Stimulated activated CD8-positive, alpha-beta memory T cell treated with anti-CD3 and anti-CD28 coated beads, Interleukin-2, amount 100 ng/mL, for 1 hour (primary cell): ENCODE measurements at regions not wholly inside any gene's neighbourhood (a gene's known extent, or its start where the extent isn't known, plus 50 kb on each side); places are given as distances from the start of the nearest gene placed in this dataset.
A peak's percentile ranks its signal among the peaks of the same experiment; 100 is the strongest.
"Not testable (repeated sequence)": the region's sequence is repeated elsewhere in the genome, so short reads cannot be mapped to it uniquely, and the experiment has no call there.

Experiments
- DNase-seq, 2 donors: peaks; one replicate each; pipeline ENCODE4 v3.0.0-alpha.2; 2020; ENCODE audit warnings: low read depth in 2 of 2

- DNase-seq: no peak
These were observed 435.8 kb upstream of the MTPN start for GRCh38 chr7:136412952-136413351.

- DNase-seq: peak in 1 of 2 donors; percentile 0
These were observed 429.0 kb upstream of the MTPN start for GRCh38 chr7:136405931-136406777.

DNA sequence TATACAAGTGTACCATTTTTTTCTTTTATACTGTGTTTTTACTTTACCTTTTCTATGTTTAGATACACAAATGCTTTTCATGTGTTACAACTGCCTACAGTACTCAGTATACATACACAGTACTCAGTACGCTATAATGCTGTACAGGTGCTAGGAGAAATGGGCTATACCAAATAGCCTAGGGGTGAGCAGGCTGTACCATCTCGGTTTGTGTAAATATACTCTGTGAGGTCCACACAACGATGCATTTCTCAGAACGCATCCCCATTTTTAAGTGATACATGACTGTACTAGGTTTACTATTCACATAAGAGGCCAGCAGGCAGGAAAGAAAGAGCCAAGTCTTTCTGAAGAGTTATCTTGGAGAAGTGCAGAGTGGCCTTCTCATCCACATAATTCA lies 426.4 kb upstream of the MTPN start:
- no peak for DNase-seq

- DNase-seq: no peak
These were observed 423.7 kb upstream of the MTPN start for GRCh38 chr7:136400877-136401276.

- no peak for DNase-seq
These were observed 422.2 kb upstream of the MTPN start for GRCh38 chr7:136399385-136399784.

- no peak for DNase-seq
These were observed 415.7 kb upstream of the MTPN start for GRCh38 chr7:136392856-136393255.

- no peak for DNase-seq
These were observed 414.2 kb upstream of the MTPN start for GRCh38 chr7:136391371-136391770.

DNA sequence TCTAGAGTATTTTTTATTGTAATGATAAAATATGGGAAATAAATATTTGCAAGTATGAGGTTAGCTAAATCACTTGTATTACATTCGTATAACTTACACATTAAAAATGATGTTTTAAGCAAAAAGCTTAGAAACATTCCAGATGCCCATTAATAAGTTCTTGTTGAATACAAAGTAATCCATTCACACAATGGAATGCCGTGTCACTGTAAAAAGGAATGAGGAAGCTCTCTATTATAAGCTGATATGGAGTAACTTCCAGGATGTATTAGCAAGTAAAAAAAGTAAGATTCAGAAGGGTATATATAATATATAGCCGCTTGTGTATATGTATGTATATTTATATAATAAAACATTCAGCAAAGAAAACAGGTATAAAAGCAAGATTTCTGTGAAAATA lies 412.8 kb upstream of the MTPN start:
- no peak for DNase-seq

DNA sequence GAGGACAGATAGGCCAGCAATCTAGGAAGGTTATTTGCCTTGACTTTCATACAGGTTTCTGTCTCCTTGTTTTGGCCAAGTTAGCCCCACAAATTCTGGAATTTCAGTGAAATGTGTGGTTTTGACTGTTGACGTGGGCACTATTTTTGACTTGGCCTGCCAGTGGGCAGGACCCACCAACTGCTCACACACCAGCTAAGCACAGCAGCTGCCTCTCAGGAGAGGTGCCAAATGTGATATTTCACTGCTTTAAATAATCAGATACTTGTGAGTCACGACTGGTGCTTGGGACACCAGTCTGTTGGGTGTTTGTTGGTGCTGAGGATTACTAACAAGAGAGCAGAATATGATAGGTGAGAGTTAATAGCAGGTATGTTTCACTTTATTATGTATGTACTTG lies 409.7 kb upstream of the MTPN start:
- DNase-seq: no peak

- DNase-seq: not testable (repeated sequence)
These were observed 394.2 kb upstream of the MTPN start for GRCh38 chr7:136371409-136371808.

GRCh38 chr7:136370137-136370536 lies 393.0 kb upstream of the MTPN start:
- DNase-seq: no peak

DNA sequence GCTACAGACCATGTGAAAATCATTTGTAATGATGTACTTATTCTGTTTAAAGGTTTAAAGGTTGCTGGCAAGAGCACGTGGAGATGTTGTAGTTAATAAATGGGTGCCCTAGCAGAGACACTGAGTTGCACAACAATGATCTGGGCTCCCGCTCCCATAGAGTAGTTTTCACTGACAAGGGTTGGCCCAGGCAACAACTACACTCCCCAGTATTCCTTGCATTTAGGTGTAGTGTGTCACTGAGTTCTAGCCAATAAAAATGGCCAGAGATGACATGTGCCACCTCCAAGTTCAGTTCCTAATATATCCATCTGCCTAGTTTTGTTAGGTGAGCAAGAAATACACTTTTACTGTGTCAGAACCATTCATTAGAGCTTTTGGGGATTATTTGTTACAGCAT lies 392.1 kb upstream of the MTPN start:
- no peak for DNase-seq

GRCh38 chr7:136359333-136359903 lies 382.3 kb upstream of the MTPN start:
- DNase-seq: no peak

GRCh38 chr7:136353287-136353686 lies 376.1 kb upstream of the MTPN start:
- no peak for DNase-seq

DNA sequence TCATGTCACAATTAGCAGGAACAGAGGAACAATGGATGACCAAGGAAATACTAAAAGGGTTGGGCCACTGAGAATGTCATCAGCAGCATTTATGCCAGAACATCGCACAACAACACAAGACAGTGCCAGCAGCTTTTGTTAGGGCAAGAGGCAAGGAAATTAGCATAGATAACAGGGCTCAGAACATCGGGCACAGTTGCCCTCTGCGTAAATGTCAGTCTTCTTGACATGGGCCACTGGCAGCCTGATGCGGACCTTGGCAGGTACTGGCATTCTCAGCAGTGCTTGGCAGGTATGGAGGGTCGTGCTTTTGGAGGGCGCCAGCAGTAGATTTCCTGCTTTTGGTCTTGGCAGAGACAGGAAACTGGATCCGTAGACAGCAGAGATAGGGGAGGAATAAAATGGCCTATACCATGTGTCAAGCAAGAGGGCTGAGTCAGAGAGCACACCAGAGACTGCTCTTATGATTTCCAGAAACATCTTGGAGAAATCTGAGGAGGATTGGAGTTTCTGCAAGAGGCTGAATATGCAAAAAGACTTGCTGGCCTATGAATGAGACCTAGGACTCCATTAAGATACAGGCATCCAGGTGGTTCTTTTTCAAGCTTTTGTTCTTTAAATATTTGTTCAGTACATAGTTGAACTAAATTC lies 371.5 kb upstream of the MTPN start:
- no peak for DNase-seq

GRCh38 chr7:136348142-136348541 lies 371.0 kb upstream of the MTPN start:
- DNase-seq: no peak

- DNase-seq: no peak
These were observed 370.3 kb upstream of the MTPN start for GRCh38 chr7:136347488-136347887.

- DNase-seq: no peak
These were observed 365.1 kb upstream of the MTPN start for GRCh38 chr7:136342251-136342650.

GRCh38 chr7:136339464-136339863 lies 362.3 kb upstream of the MTPN start:
- no peak for DNase-seq

DNA sequence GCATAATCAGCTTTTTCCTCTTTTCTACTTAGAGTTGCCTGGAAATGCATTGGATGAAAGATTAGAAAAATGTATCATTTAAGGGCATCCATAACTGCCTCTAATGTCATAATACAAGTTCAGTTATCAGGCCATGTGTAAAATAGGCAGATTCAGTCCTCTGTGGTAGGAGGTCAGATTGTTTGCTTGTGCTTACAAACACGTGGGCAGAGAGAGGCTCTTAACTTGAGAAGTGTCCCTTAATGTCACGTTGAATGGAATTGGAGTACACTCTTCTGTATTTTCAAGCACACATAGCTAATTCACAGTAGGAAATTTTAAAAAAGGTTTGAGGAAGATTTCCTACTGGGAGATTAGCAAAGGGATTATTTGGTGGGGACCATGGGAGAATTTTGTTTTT lies 359.8 kb upstream of the MTPN start:
- DNase-seq: no peak

- no peak for DNase-seq
These were observed 356.5 kb upstream of the MTPN start for GRCh38 chr7:136333636-136334035.

- DNase-seq: no peak
These were observed 349.0 kb upstream of the MTPN start for GRCh38 chr7:136326045-136326609.

DNA sequence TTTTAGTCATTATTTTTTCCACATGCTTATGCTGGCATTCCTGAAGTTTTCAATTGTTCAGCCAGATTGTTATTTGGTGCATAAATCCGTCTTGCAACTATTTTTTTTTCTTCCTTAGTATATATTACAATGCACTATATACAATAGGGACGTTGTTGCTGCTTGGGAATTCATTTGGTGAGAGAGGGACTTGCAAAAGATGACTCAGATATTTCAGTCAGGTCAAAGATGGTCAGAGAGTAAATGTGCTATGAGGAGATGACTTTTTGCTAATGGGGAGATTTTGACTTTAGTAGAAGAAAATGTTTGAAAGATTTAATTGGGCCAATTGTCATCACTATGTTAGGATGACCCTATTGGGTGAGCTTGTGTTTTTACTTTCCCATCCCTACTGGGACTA lies 348.4 kb upstream of the MTPN start:
- DNase-seq: no peak
